ENCODE measurements at regions not wholly inside any gene's neighbourhood (a gene's known extent, or its start where the extent isn't known, plus 50 kb on each side); places are given as distances from the start of the nearest gene placed in this dataset.

- no peak for DNase-seq
Observed at GRCh38 chr2:12827721-12828120, 111.0 kb downstream of the TRIB2 start.

GRCh38 chr2:12828980-12829379, 112.2 kb downstream of the TRIB2 start:
- no peak for DNase-seq

DNA sequence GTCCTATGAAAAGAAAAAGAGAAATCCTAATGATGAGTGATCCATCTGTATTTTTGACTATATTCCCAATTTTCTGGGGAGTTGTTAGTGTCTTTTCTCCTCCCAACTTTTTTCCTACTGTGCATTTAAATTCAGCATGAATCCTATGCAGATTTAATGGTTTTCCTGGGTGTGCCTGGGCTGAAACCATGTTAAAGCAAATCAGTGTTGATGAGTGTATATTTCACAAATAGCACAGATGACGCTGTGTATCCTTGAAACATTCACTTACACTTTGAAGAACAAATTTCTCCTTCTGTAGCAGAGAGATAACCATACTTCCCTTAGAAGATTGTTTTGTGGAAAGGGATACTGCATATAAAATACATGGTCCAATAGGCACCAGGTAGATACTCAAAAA, 114.3 kb downstream of the TRIB2 start:
- no peak for DNase-seq

- DNase-seq: no peak
Observed at GRCh38 chr2:12834239-12834638, 117.5 kb downstream of the TRIB2 start.

DNA sequence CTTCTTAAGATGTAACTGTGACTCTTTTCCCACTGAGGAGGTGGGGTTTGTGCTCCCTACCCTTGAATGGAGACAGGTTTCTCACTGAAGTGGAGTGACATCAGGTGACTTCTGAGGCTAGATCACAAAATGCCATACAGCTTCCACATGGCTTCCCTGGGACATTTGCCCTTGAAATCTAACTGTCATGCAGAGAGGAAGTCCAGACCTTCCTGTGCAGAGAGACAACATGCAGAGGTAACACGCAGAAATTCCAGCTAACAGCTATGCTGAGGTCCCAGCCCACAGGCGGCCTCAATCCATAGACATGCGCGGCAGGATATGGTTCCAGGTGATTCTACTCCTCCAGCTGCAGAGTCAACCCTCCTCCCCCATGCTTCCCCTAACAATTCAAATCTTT, 119.0 kb downstream of the TRIB2 start:
- no peak for DNase-seq

GRCh38 chr2:12839339-12839738, 122.6 kb downstream of the TRIB2 start:
- no peak for DNase-seq

DNA sequence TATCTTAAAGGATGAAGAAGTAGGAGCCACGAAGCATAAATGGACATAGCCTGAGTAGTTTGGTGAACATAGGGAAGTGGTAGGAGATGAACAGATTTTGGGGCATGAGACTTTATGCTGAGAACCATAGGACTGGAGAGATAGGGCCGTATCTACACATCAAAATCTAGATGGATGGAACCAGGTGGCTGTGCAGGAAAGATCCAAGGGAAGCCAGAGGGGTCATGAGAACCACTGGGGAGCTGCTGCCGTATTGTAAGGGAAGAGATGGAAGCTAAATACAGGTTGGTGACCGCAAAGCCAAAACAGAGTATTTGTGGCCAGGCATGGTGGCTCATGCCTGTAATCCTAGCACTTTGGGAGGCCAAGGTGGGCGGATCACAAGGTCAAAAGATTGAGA, 124.3 kb downstream of the TRIB2 start:
- no peak for DNase-seq

- DNase-seq: no peak
Observed at GRCh38 chr2:12842917-12843316, 126.2 kb downstream of the TRIB2 start.

DNA sequence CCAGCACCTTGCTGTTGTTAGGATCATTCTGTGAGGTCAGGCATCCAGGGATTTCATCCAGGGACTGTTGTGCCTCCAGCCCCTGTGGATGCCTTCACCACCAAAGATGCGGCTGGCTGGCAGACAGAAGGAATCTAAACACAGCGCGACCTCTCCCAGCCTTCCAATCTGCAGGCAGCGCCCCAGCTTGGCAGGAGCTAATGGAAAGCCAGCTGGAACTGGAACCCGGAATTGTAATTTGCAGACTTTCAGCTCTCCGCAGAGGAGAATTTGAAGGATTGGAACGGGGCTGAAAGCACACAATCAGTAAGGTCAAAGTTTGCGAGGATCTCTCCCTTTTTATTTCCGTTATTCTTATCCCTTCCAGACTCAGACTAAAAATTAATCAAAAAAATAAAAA, 127.8 kb downstream of the TRIB2 start:
- peak; percentile 53 for DNase-seq

DNA sequence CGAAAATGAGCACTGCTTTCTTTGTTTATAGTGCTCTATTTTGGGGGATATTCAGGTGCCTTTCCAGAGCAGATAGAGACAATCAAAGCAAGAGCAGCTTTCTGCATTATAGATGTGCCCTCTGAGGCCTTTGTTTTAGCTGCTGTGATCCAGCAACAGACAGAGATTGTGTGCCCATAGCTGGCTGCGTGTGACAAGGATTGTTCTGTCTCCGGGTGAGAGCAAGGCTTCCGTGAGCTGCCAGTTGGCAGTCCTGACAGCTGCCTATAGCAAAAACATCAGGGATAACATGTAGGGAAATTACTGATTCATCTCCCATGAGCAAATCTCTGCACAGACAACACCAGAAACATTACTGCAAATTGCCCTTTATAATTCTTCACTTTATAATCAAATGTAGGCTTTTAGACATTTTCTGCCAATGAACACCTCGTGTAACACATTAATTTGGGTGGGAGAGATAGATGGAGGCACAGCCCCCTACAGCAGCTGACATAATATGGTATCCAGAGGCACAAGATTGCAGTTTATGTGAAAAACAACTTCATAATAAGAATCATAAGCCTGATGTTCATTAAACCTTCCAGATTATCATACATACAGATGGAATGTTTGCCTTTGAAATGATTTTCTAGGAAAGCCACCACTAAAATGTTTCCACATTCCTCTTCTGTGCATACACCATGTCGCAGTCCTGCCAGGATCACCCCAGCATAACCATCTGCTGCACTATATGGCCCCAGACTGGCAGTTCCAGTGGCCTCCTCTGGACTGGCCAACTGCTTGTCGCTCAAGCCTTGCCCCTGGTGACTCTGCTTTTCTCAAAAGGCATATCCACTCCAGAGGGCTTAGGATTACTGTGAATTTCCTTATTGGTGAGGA, 131.2 kb downstream of the TRIB2 start:
- peak; percentile 9 for DNase-seq

DNA sequence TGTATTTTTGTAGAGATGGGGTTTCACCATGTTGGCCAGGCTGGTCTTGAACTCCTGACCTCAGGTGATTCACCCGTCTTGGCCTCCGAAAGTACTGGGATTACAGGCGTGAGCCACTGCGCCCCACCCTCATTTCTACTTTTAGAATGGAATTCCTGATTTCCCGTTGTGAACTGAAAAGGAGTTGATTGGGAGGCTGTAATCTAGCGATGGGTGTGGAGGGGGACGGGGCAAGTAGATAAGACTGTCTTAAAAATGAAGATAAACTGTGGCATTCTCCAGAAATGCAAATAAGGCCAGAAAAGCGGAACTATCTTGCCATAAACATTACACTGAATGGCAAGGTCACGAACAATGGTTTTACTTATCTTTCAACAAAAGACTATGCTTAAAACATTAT, 135.4 kb downstream of the TRIB2 start:
- no peak for DNase-seq

DNA sequence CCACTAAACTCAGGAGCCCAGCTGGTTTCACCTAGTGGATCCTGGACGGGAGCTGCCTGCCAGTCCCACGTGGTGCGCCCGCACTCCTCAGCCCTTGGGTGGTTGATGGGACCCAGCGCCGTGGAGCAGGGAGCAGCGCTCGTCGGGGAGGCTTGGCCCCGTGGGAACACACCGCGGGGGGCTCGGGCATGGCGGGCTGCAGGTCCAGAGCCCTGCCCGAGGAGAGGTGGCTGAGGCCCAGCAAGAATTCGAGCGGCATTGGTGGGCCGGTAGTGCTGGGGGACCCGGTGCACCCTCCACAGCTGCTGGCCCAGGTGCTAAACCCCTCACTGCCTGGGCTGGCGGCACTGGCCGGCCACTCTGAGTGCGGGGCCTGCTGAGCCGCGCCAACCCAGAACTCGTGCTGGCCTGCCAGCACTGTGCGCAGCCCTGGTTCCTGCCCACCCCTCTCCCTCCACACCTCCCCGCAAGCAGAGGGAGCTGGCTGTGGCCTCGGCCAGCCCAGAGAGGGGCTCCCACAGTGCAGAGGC, 137.3 kb downstream of the TRIB2 start:
- no peak for DNase-seq

- no peak for DNase-seq
Observed at GRCh38 chr2:12855508-12855907, 138.8 kb downstream of the TRIB2 start.

GRCh38 chr2:12856934-12857601, 140.3 kb downstream of the TRIB2 start:
- DNase-seq: no peak

- no peak for DNase-seq
Observed at GRCh38 chr2:12857891-12858290, 141.2 kb downstream of the TRIB2 start.

- DNase-seq: no peak
Observed at GRCh38 chr2:12858786-12859185, 142.1 kb downstream of the TRIB2 start.

- DNase-seq: no peak
Observed at GRCh38 chr2:12861344-12861930, 144.7 kb downstream of the TRIB2 start.

- no peak for DNase-seq
Observed at GRCh38 chr2:12862541-12862940, 145.8 kb downstream of the TRIB2 start.

DNA sequence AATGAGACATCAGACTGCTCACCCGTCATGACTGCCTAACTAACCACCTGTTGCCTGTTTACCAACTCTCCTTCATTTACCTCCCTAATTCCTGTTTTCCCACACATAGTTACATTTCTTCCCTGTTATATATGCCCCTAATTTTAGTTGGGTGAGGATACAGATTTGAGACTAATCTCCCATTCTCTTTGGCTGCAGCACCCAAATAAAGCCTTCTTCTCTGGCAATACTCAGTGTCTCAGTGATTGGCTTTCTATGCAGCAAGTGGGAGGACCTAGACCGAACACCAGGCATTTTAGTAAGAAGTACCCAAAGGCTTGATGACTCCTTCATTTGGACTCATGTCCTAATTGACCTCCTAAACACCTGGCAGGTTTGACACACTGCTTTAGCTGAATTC, 147.2 kb downstream of the TRIB2 start:
- no peak for DNase-seq

DNA sequence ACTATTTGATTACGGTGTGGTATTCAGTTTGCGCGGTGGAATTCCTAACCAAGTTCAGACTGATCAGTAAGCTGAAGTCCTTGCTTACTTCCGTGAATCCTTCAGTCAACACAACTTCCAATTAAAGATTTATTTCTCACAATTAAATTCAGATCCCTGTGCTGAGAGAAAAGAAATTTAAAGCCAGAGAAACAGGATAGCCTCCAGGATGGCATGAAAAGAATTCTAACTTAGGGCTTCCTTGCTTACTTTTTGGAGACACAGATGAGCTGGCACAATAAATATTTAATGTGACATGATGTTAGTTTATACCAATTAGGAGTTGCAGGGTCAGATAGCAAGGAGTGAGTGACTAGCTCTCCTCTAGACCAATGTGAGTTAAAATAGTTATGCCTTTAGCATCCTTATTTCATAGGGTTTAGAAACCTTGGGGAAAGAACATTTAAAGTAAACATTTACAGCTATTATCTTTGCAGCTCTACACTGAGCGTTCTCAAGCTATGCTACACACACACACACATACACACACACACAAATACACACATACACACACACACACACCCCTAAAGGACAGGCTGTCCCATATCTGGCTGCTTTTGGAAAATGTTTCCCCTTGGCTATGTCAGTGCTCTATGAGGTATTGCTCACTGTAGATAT, 151.0 kb downstream of the TRIB2 start:
- DNase-seq: no peak

GRCh38 chr2:12870692-12871091, 154.0 kb downstream of the TRIB2 start:
- no peak for DNase-seq

DNA sequence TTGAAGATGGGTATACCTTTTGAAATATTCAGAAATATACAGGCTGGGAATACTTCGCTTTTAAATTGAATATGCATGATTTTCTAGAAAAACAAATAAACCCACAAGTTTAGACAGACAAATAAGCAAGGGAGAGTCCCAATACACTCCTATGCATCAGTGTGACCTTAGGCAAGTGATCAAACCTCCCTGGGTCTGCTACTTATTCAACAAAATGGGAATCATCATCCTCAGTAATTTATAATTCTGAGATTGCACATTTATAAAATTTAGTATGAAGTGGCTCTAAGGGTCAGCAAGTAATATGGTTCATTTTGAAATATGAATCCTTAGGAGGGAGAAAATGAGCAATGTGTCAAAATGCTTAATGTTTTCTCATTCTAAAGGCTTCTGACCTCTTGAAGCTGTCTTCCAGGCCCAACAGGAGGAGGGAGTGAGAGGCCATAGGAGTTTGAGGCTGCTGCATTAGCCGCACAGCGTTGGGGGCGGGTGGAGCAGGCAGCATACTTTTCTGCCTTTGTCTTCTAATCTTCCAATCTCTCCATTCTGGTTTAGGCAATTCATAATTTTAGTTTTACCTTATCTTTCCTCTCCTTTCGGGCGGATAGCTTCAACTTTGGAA, 155.1 kb downstream of the TRIB2 start:
- no peak for DNase-seq

Measured in muscle of arm (tissue), 1 donor.